GM19351 (cell line): ENCODE measurements at regions not wholly inside any gene's neighbourhood (a gene's known extent, or its start where the extent isn't known, plus 50 kb on each side); places are given as distances from the start of the nearest gene placed in this dataset.
"Not testable (repeated sequence)": the region's sequence is repeated elsewhere in the genome, so short reads cannot be mapped to it uniquely, and the experiment has no call there.

Experiments
- ATAC-seq: cut with Tn5 transposase; IDR thresholded peaks from one replicate; pipeline ENCODE4 v1.9.1; 2021; ENCODE audit warnings: mild to moderate bottlenecking, moderate library complexity; ENCODE audit not compliant: unreplicated experiment

- no peak for ATAC-seq
Measured at GRCh38 chr6:120273411-120273810, 923.9 kb upstream of the MAN1A1 start.

GRCh38 chr6:120272038-120272437 is 922.5 kb upstream of the MAN1A1 start:
- ATAC-seq = no peak

- not testable (repeated sequence) for ATAC-seq
Measured at GRCh38 chr6:120268256-120268655, 918.7 kb upstream of the MAN1A1 start.

GRCh38 chr6:120262354-120262753 is 912.8 kb upstream of the MAN1A1 start:
- ATAC-seq = no peak

GRCh38 chr6:120260636-120261035 is 911.1 kb upstream of the MAN1A1 start:
- no peak for ATAC-seq

GRCh38 chr6:120254651-120255050 is 905.1 kb upstream of the MAN1A1 start:
- no peak for ATAC-seq

GRCh38 chr6:120248451-120248850 is 898.9 kb upstream of the MAN1A1 start:
- ATAC-seq = no peak

GRCh38 chr6:120237221-120237620 is 887.7 kb upstream of the MAN1A1 start:
- no peak for ATAC-seq

- no peak for ATAC-seq
Measured at GRCh38 chr6:120230008-120230407, 880.4 kb upstream of the MAN1A1 start.

- no peak for ATAC-seq
Measured at GRCh38 chr6:120228297-120228696, 878.7 kb upstream of the MAN1A1 start.

- no peak for ATAC-seq
Measured at GRCh38 chr6:120219339-120219738, 869.8 kb upstream of the MAN1A1 start.

- no peak for ATAC-seq
Measured at GRCh38 chr6:120214088-120214499, 864.5 kb upstream of the MAN1A1 start.

- ATAC-seq = no peak
Measured at GRCh38 chr6:120211955-120212792, 862.6 kb upstream of the MAN1A1 start.

GRCh38 chr6:120202878-120203277 is 853.3 kb upstream of the MAN1A1 start:
- ATAC-seq = no peak

- ATAC-seq = no peak
Measured at GRCh38 chr6:120200853-120201252, 851.3 kb upstream of the MAN1A1 start.

- no peak for ATAC-seq
Measured at GRCh38 chr6:120198033-120198432, 848.5 kb upstream of the MAN1A1 start.

GRCh38 chr6:120186080-120186479 is 836.5 kb upstream of the MAN1A1 start:
- no peak for ATAC-seq

GRCh38 chr6:120173250-120173649 is 823.7 kb upstream of the MAN1A1 start:
- no peak for ATAC-seq

- ATAC-seq = no peak
Measured at GRCh38 chr6:120164531-120164930, 815.0 kb upstream of the MAN1A1 start.

- no peak for ATAC-seq
Measured at GRCh38 chr6:120157873-120158272, 808.3 kb upstream of the MAN1A1 start.

- ATAC-seq = peak; percentile 62
Measured at GRCh38 chr6:120147071-120147871, 797.7 kb upstream of the MAN1A1 start.

GRCh38 chr6:120141601-120142000 is 792.0 kb upstream of the MAN1A1 start:
- no peak for ATAC-seq
